Hepatocyte (in vitro differentiated cells): ENCODE measurements at regions not wholly inside any gene's neighbourhood (a gene's known extent, or its start where the extent isn't known, plus 50 kb on each side); places are given as distances from the start of the nearest gene placed in this dataset.

ENCODE experiments used
- DNase-seq: peaks from one replicate; pipeline ENCODE4 v3.0.0-alpha.2; 2016; ENCODE audit warnings: low spot score
- H2AFZ ChIP-seq: fragments of 200-600 bp; sonication (generic); 2 replicates; pipeline ENCODE4 v1.6.0; 2016; ENCODE audit warnings: antibody characterized with exemption, mild to moderate bottlenecking
- H3K27ac ChIP-seq: fragments of 200-600 bp; sonication (generic); 2 replicates; pipeline ENCODE4 v1.5.1; 2016; ENCODE audit warnings: mild to moderate bottlenecking
- H3K27me3 ChIP-seq: fragments of 200-600 bp; sonication (generic); 2 replicates; pipeline ENCODE4 v1.6.1; 2016
- H3K36me3 ChIP-seq: fragments of 200-600 bp; sonication (generic); replicated peaks from 2 replicates; pipeline ENCODE4 v1.5.1; 2016; ENCODE audit warnings: low read depth; ENCODE audit not compliant: insufficient read depth
- H3K4me1 ChIP-seq: fragments of 200-600 bp; sonication (generic); 2 replicates; pipeline ENCODE4 v1.5.1; 2016; ENCODE audit warnings: mild to moderate bottlenecking, moderate library complexity; ENCODE audit not compliant: insufficient read depth
- H3K4me2 ChIP-seq: fragments of 200-600 bp; sonication (generic); 2 replicates; pipeline ENCODE4 v1.6.0; 2016
- H3K4me3 ChIP-seq: fragments of 200-600 bp; sonication (generic); 2 replicates; pipeline ENCODE4 v1.5.1; 2016; ENCODE audit warnings: mild to moderate bottlenecking
- H3K79me2 ChIP-seq: fragments of 200-600 bp; sonication (generic); 2 replicates; pipeline ENCODE4 v1.6.0; 2017; ENCODE audit warnings: mild to moderate bottlenecking
- H3K9me2 ChIP-seq: fragments of 200-600 bp; sonication (generic); replicated peaks from 2 replicates; pipeline ENCODE4 v1.6.0; 2017; ENCODE audit warnings: mild to moderate bottlenecking; ENCODE audit not compliant: insufficient read depth
- H3K9me3 ChIP-seq: fragments of 200-600 bp; sonication (generic); 2 replicates; pipeline ENCODE4 v1.5.1; 2016; ENCODE audit warnings: low read depth, mild to moderate bottlenecking
- H4K20me1 ChIP-seq: fragments of 200-600 bp; sonication (generic); 2 replicates; pipeline ENCODE4 v1.6.0; 2016; ENCODE audit warnings: mild to moderate bottlenecking; ENCODE audit not compliant: insufficient read depth, poor library complexity, severe bottlenecking
- EZH2 ChIP-seq: fragments of 200-600 bp; sonication (generic); IDR thresholded peaks from 2 replicates; pipeline ENCODE4 v1.6.1; 2016; ENCODE audit warnings: antibody characterized with exemption, mild to moderate bottlenecking, borderline replicate concordance
- EZH2phosphoT487 ChIP-seq: fragments of 200-600 bp; sonication (generic); IDR thresholded peaks from one replicate; pipeline ENCODE4 v1.6.1; 2018; ENCODE audit warnings: antibody characterized with exemption, mild to moderate bottlenecking, low read depth, moderate library complexity; ENCODE audit not compliant: unreplicated experiment, severe bottlenecking
- WGBS: methylation state at CpG from one replicate; pipeline ENCODE4 v1.1.6; 2016; ENCODE audit warnings: low lambda C conversion rate; ENCODE audit errors: missing lambda C conversion rate; 5-methylcytosine and 5-hydroxymethylcytosine counted together
- TF ChIP-seq, protein P1 (sequence below): fragments of 200-600 bp; sonication (generic); IDR thresholded peaks from 2 replicates; pipeline ENCODE4 v1.5.1; 2016; ENCODE audit warnings: antibody characterized with exemption, mild to moderate bottlenecking; ENCODE audit not compliant: poor library complexity

- Histone ChIP-seq H3K4me1 (no peaks in the 10 kb centered on the region), H3K36me3 (no peaks in the 10 kb centered on the region), H3K4me2 (no peak overlapping the region), H3K27ac (no peak overlapping the region), H3K79me2 (no peaks in the 10 kb centered on the region), H4K20me1 (no peaks in the 10 kb centered on the region), H3K9me3 (no peaks in the 10 kb centered on the region), H3K4me3 (no peak overlapping the region), H2AFZ (no peak overlapping the region), H3K27me3 (no peaks in the 10 kb centered on the region), H3K9me2 (no peaks in the 10 kb centered on the region)
- no peak for DNase-seq
- TF ChIP-seq EZH2phosphoT487 (no peak), EZH2 (no peak)
- TF ChIP-seq, protein P1, sequence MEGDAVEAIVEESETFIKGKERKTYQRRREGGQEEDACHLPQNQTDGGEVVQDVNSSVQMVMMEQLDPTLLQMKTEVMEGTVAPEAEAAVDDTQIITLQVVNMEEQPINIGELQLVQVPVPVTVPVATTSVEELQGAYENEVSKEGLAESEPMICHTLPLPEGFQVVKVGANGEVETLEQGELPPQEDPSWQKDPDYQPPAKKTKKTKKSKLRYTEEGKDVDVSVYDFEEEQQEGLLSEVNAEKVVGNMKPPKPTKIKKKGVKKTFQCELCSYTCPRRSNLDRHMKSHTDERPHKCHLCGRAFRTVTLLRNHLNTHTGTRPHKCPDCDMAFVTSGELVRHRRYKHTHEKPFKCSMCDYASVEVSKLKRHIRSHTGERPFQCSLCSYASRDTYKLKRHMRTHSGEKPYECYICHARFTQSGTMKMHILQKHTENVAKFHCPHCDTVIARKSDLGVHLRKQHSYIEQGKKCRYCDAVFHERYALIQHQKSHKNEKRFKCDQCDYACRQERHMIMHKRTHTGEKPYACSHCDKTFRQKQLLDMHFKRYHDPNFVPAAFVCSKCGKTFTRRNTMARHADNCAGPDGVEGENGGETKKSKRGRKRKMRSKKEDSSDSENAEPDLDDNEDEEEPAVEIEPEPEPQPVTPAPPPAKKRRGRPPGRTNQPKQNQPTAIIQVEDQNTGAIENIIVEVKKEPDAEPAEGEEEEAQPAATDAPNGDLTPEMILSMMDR: no peak
- 71% methylated on average over 2 of the region's 2 CpGs for WGBS
Observed at GRCh38 chr18:51936115-51936514, 403.9 kb upstream of the DCC start.

DNA sequence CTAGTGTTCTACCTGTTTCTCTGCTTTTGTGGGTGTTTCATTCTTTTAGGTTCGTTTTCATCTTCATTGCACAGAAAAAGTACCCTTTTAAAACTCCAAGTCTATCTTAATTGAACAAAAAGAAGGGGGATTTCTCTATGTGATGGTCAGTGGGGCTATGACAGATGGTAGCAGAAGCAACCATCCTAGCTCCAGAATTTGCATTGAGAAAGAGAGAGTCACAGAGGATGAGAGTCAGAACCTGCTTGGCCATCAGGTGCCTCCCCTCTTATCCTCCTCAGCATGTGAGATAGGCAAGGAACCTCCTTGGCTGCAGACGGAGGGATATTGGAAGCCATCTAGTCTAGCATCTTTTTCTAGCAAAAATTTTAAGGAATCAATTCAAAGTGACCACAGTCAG is 398.0 kb upstream of the DCC start:
- H3K27me3 ChIP-seq: no peaks in the 10 kb centered on the region
- H3K4me3 ChIP-seq: no peak overlapping the region
- H3K79me2 ChIP-seq: no peaks in the 10 kb centered on the region
- H3K27ac ChIP-seq: no peak overlapping the region
- no peak for TF ChIP-seq EZH2
- no peak for TF ChIP-seq EZH2phosphoT487
- TF ChIP-seq, protein P1: no peak
- no peaks in the 10 kb centered on the region for H3K36me3 ChIP-seq
- no peak overlapping the region for H2AFZ ChIP-seq
- H3K9me3 ChIP-seq: no peaks in the 10 kb centered on the region
- no peak for DNase-seq
- H3K9me2 ChIP-seq: no peaks in the 10 kb centered on the region
- no peaks in the 10 kb centered on the region for H4K20me1 ChIP-seq
- H3K4me1 ChIP-seq: no peaks in the 10 kb centered on the region
- 71% methylated on average over 2 of the region's 2 CpGs for WGBS
- H3K4me2 ChIP-seq: no peak overlapping the region

DNA sequence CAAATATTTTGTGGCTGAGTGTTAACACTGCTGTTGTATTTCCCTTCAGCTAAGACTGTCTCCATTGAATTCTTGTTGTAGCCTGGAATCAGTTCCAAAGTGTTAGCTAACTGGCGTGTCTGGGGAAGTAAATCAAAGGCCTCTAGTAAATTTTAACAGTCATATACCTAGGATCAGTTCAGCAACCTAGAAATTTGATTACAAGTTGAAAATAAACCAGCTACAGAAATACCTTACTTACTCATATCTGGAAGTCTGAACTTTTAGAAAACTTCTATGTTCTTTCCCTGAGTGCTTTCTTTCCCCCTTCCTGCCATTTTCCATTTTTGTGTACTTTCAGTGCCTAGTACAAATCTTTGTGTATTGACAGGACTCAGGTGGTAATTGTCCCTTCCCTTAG is 396.7 kb upstream of the DCC start:
- no peaks in the 10 kb centered on the region for H3K79me2 ChIP-seq
- H3K4me3 ChIP-seq: no peak overlapping the region
- no peaks in the 10 kb centered on the region for H3K9me3 ChIP-seq
- H3K36me3 ChIP-seq: no peaks in the 10 kb centered on the region
- no peak overlapping the region for H2AFZ ChIP-seq
- no peak for DNase-seq
- no peaks in the 10 kb centered on the region for H3K4me1 ChIP-seq
- H3K9me2 ChIP-seq: no peaks in the 10 kb centered on the region
- no peak overlapping the region for H3K4me2 ChIP-seq
- H3K27me3 ChIP-seq: no peaks in the 10 kb centered on the region
- no peak overlapping the region for H3K27ac ChIP-seq
- 89% methylated on average over 1 of the region's 1 CpG for WGBS
- TF ChIP-seq, protein P1: no peak
- TF ChIP-seq EZH2phosphoT487 (no peak), EZH2 (no peak)
- H4K20me1 ChIP-seq: no peaks in the 10 kb centered on the region

GRCh38 chr18:51946946-51947345 is 393.1 kb upstream of the DCC start:
- WGBS: 82% methylated on average over 4 of the region's 4 CpGs
- H3K9me3 ChIP-seq: no peaks in the 10 kb centered on the region
- H4K20me1 ChIP-seq: no peaks in the 10 kb centered on the region
- H3K4me2 ChIP-seq: no peak overlapping the region
- H3K4me1 ChIP-seq: no peaks in the 10 kb centered on the region
- no peak for DNase-seq
- TF ChIP-seq, protein P1: peak; percentile 6
- TF ChIP-seq EZH2phosphoT487: no peak
- no peak for TF ChIP-seq EZH2
- H3K36me3 ChIP-seq: no peaks in the 10 kb centered on the region
- H3K79me2 ChIP-seq: no peaks in the 10 kb centered on the region
- H3K4me3 ChIP-seq: no peak overlapping the region
- no peak overlapping the region for H2AFZ ChIP-seq
- no peaks in the 10 kb centered on the region for H3K9me2 ChIP-seq
- no peak overlapping the region for H3K27ac ChIP-seq
- H3K27me3 ChIP-seq: no peaks in the 10 kb centered on the region
